HepG2 (cell line): ENCODE measurements at regions not wholly inside any gene's neighbourhood (a gene's known extent, or its start where the extent isn't known, plus 50 kb on each side); places are given as distances from the start of the nearest gene placed in this dataset.

Experiments
- ARID3A ChIP-seq: IDR thresholded peaks from 2 replicates; pipeline ENCODE4 v1.6.1; 2012; ENCODE audit warnings: low read depth, low read length, improper control_type of control experiment
- ARNTL ChIP-seq: sonication (generic); formaldehyde crosslinking; IDR thresholded peaks from 2 replicates; pipeline ENCODE4 v1.4.0; 2020; ENCODE audit warnings: mild to moderate bottlenecking, missing genetic modification reagents
- CREB1 ChIP-seq, 2 experiments: fragments of 450-650 bp in 1 of 2; IDR thresholded peaks; 2 replicates each; pipeline ENCODE4 v1.6.1; 2016 to 2017; ENCODE audit warnings: control low read depth in 1 of 2, mild to moderate bottlenecking in 1 of 2, missing compliant biosample characterization in 1 of 2, missing genetic modification characterization in 1 of 2
- FOXO1 ChIP-seq: sonication (generic); formaldehyde crosslinking; IDR thresholded peaks from 2 replicates; pipeline ENCODE4 v1.4.0; 2020; ENCODE audit warnings: missing genetic modification reagents
- MLX ChIP-seq: IDR thresholded peaks from 2 replicates; pipeline ENCODE4 v1.6.1; 2016
- MTF1 ChIP-seq: sonication (generic); formaldehyde crosslinking; IDR thresholded peaks from 2 replicates; pipeline ENCODE4 v1.5.0; 2020; ENCODE audit warnings: missing genetic modification reagents
- MXD4 ChIP-seq: IDR thresholded peaks from 2 replicates; pipeline ENCODE4 v1.6.1; 2016; ENCODE audit warnings: mild to moderate bottlenecking, missing biosample characterization, missing genetic modification reagents
- REPIN1 ChIP-seq: sonication (generic); formaldehyde crosslinking; IDR thresholded peaks from 2 replicates; pipeline ENCODE4 v1.8.0; 2022; ENCODE audit warnings: missing genetic modification reagents, low read depth, mild to moderate bottlenecking, borderline replicate concordance
- RFX5 ChIP-seq: IDR thresholded peaks from 2 replicates; pipeline ENCODE4 v1.6.1; 2011; ENCODE audit warnings: low read depth, low read length, improper control_type of control experiment
- RNF2 ChIP-seq: fragments of 450-650 bp; conservative IDR thresholded peaks from 2 replicates; pipeline ENCODE4 v1.6.1; 2016; ENCODE audit warnings: low read depth
- TEAD3 ChIP-seq: optimal IDR thresholded peaks from 2 replicates; pipeline ENCODE3; 2016; ENCODE audit warnings: borderline replicate concordance
- USF2 ChIP-seq, 2 experiments: sonication (generic) in 1 of 2; formaldehyde crosslinking in 1 of 2; IDR thresholded peaks; 2 replicates each; pipeline versions ENCODE4 v1.5.1 to v1.6.1; 2011 to 2020; ENCODE audit warnings: borderline replicate concordance in 1 of 2, low read depth in 1 of 2, low read length in 1 of 2, mild to moderate bottlenecking in 1 of 2, missing genetic modification reagents in 1 of 2, moderate library complexity in 1 of 2
- ZBTB3 ChIP-seq: sonication (generic); formaldehyde crosslinking; IDR thresholded peaks from 2 replicates; pipeline ENCODE4 v1.4.0; 2020; ENCODE audit warnings: low read depth, mild to moderate bottlenecking, moderate library complexity, missing genetic modification reagents, borderline replicate concordance
- ZFP37 ChIP-seq: sonication (generic); formaldehyde crosslinking; IDR thresholded peaks from 2 replicates; pipeline ENCODE4 v1.4.0; 2020; ENCODE audit warnings: missing genetic modification reagents, borderline replicate concordance
- ZNF335 ChIP-seq: sonication (generic); formaldehyde crosslinking; IDR thresholded peaks from 2 replicates; pipeline ENCODE4 v1.4.0; 2020; ENCODE audit warnings: missing genetic modification reagents
- ZNF510 ChIP-seq: sonication (generic); formaldehyde crosslinking; IDR thresholded peaks from 2 replicates; pipeline ENCODE4 v1.4.0; 2020; ENCODE audit warnings: low read depth, mild to moderate bottlenecking, missing genetic modification reagents
- ZNF512B ChIP-seq: sonication (generic); formaldehyde crosslinking; IDR thresholded peaks from 2 replicates; pipeline ENCODE4 v1.5.1; 2020; ENCODE audit warnings: missing genetic modification reagents, mild to moderate bottlenecking, borderline replicate concordance
- ZNF563 ChIP-seq: sonication (generic); formaldehyde crosslinking; IDR thresholded peaks from 2 replicates; pipeline ENCODE4 v1.8.0; 2022; ENCODE audit warnings: mild to moderate bottlenecking, moderate library complexity, missing genetic modification reagents
- ZNF639 ChIP-seq: conservative IDR thresholded peaks from 2 replicates; pipeline ENCODE4 v1.6.1; 2018; ENCODE audit warnings: missing genetic modification reagents
- ZSCAN20 ChIP-seq: sonication (generic); formaldehyde crosslinking; IDR thresholded peaks from 2 replicates; pipeline ENCODE4 v1.4.0; 2020; ENCODE audit warnings: missing genetic modification reagents, mild to moderate bottlenecking, borderline replicate concordance

- TF ChIP-seq USF2 (IDR thresholded peaks at IDR 0.05; ENCODE audit: low read depth, low read length) (no peak), USF2 (CRISPR knock-in tag; IDR thresholded peaks at IDR 0.05; ENCODE audit: borderline replicate concordance) (no peak), RNF2 (no peak), TEAD3 (CRISPR knock-in tag) (peak; percentile 31), ZNF335 (CRISPR knock-in tag) (0 out of 2 replicates have a peak, but pooled peaks have one; percentile 44), ARNTL (CRISPR knock-in tag) (no peak), MTF1 (CRISPR knock-in tag) (no peak), ZNF563 (CRISPR knock-in tag) (no peak), CREB1 (IDR thresholded peaks at IDR 0.05) (no peak), CREB1 (CRISPR knock-in tag; IDR thresholded peaks at IDR 0.05) (0 out of 2 replicates have a peak, but pooled peaks have one; percentile 25), RFX5 (no peak), MXD4 (CRISPR knock-in tag) (0 out of 2 replicates have a peak, but pooled peaks have one; percentile 45), REPIN1 (CRISPR knock-in tag) (no peak), ZNF510 (CRISPR knock-in tag) (no peak), ZNF639 (0 out of 2 replicates have a peak, but pooled peaks have one; percentile 24), ZFP37 (CRISPR knock-in tag) (no peak), ARID3A (no peak), FOXO1 (CRISPR knock-in tag) (peak; percentile 56), ZSCAN20 (CRISPR knock-in tag) (no peak), MLX (0 out of 2 replicates have a peak, but pooled peaks have one; percentile 15), ZNF512B (CRISPR knock-in tag) (0 out of 2 replicates have a peak, but pooled peaks have one; percentile 58), ZBTB3 (no peak)
Observed at GRCh38 chr7:65307651-65308299, 65.9 kb upstream of the ZNF92 start (continued).
